ENCODE measurements at regions not wholly inside any gene's neighbourhood (a gene's known extent, or its start where the extent isn't known, plus 50 kb on each side); places are given as distances from the start of the nearest gene placed in this dataset.

- peak; percentile 56 to 83 for DNase-seq (ENCODE audit: low read depth in 2 of 2)
- no peak overlapping the region for H3K4me3 ChIP-seq (replicated peaks in 1 of 2; ENCODE audit: low read depth in 2 of 2, low read length in 2 of 2)
- TF ChIP-seq CTCF (IDR thresholded peaks at IDR 0.05; ENCODE audit: low read depth, low read length) = no peak
These were observed 298.6 kb downstream of the DIRAS2 start for GRCh38 chr9:90343991-90344390.

GRCh38 chr9:90365666-90366065 lies 277.0 kb downstream of the DIRAS2 start:
- H3K4me3 ChIP-seq (replicated peaks in 1 of 2; ENCODE audit: low read depth in 2 of 2, low read length in 2 of 2) = no peak overlapping the region
- TF ChIP-seq CTCF (IDR thresholded peaks at IDR 0.05; ENCODE audit: low read depth, low read length) = no peak
- DNase-seq (ENCODE audit: low read depth in 2 of 2) = no peak

- TF ChIP-seq CTCF (IDR thresholded peaks at IDR 0.05; ENCODE audit: low read depth, low read length) = no peak
- no peak for DNase-seq (ENCODE audit: low read depth in 2 of 2)
- H3K4me3 ChIP-seq (replicated peaks in 1 of 2; ENCODE audit: low read depth in 2 of 2, low read length in 2 of 2) = no peak overlapping the region
These were observed 274.4 kb downstream of the DIRAS2 start for GRCh38 chr9:90368241-90368640.

GRCh38 chr9:90368928-90369327 lies 273.7 kb downstream of the DIRAS2 start:
- no peak for TF ChIP-seq CTCF (IDR thresholded peaks at IDR 0.05; ENCODE audit: low read depth, low read length)
- DNase-seq (ENCODE audit: low read depth in 2 of 2) = no peak
- H3K4me3 ChIP-seq (replicated peaks in 1 of 2; ENCODE audit: low read depth in 2 of 2, low read length in 2 of 2) = no peak overlapping the region

- DNase-seq (ENCODE audit: low read depth in 2 of 2) = no peak
- TF ChIP-seq CTCF (IDR thresholded peaks at IDR 0.05; ENCODE audit: low read depth, low read length) = no peak
These were observed 262.9 kb downstream of the DIRAS2 start for GRCh38 chr9:90379771-90380170.

GRCh38 chr9:90385146-90385545 lies 257.5 kb downstream of the DIRAS2 start:
- no peak for TF ChIP-seq CTCF (IDR thresholded peaks at IDR 0.05; ENCODE audit: low read depth, low read length)
- DNase-seq (ENCODE audit: low read depth in 2 of 2) = no peak
- no peak overlapping the region for H3K4me3 ChIP-seq (replicated peaks in 1 of 2; ENCODE audit: low read depth in 2 of 2, low read length in 2 of 2)

More at GRCh38 chr9:90379771-90380170, 262.9 kb downstream of the DIRAS2 start:
- H3K4me3 ChIP-seq (replicated peaks in 1 of 2; ENCODE audit: low read depth in 2 of 2, low read length in 2 of 2) = no peak overlapping the region
